ENCODE measurements at regions not wholly inside any gene's neighbourhood (a gene's known extent, or its start where the extent isn't known, plus 50 kb on each side); places are given as distances from the start of the nearest gene placed in this dataset.

GRCh38 chr7:25646726-25647413 is 418.6 kb upstream of the NPVF start:
- intact Hi-C loops (cut with DNase I) = no loop called here

DNA sequence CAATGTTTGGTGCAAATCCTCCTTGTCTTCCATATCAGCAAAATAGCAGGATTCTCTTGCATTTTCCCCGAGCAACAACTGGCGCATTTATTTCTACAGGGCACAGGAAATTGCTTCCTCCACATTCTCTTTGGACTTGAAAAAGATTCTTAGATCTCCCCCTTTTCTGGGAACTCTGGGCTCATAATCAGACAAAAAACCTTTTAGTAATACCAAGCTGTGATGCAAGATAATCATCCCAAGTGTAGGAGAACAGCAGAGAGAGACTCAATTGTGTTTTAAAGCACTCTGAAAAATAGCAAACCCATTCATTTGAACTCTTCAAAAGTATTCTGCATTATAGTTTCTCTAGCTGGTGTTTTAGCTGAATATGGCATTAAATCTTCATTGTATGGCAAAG is 419.6 kb upstream of the NPVF start:
- TF ChIP-seq POLR2A (IDR thresholded peaks at IDR 0.05) (no peak), CTCF (IDR thresholded peaks at IDR 0.05) (no peak)
- no peak overlapping the region for H3K4me3 ChIP-seq (replicated peaks in 1 of 3)
- 44 to 48% methylated on average over 2 of the region's 2 CpGs for WGBS, 2 donors
- no peaks in the 10 kb centered on the region for H3K27me3 ChIP-seq
- H3K27ac ChIP-seq = no peak overlapping the region
- intact Hi-C loops (cut with DNase I) = no loop called here
- no peaks in the 10 kb centered on the region for H3K36me3 ChIP-seq
- H3K9me3 ChIP-seq = no peaks in the 10 kb centered on the region
- DNase-seq = no peak
- no peaks in the 10 kb centered on the region for H3K4me1 ChIP-seq

More at GRCh38 chr7:25646726-25647413, 418.6 kb upstream of the NPVF start:
- Histone ChIP-seq H3K36me3 (no peaks in the 10 kb centered on the region), H3K4me1 (no peaks in the 10 kb centered on the region), H3K27me3 (no peaks in the 10 kb centered on the region), H3K9me3 (no peaks in the 10 kb centered on the region), H3K27ac (no peak overlapping the region), H3K4me3 (replicated peaks in 1 of 3) (no peak overlapping the region)
- DNase-seq = no peak
- WGBS, 2 donors = 90 to 93% methylated on average over 6 of the region's 6 CpGs
- TF ChIP-seq POLR2A (IDR thresholded peaks at IDR 0.05) (no peak), CTCF (IDR thresholded peaks at IDR 0.05) (no peak)

DNA sequence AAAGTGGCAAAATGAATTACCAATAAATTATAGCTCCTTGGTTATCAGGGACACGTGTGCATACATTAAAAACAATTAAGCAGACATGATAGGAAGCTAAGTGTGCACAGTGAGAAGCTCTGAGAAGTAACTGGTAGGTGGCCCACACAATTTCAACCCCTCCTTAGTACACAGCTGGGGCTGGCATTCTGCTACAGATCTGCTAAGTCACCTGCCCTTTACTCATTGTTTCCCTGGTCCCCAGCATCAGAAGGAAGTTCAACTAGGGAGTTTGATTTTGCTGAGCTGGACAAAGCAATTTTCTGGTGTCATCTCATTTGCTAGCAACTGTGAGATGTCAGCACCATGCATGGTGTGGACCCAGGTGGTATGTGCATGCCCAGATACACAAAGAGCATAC is 424.1 kb upstream of the NPVF start:
- Histone ChIP-seq H3K4me1 (peaks cover 7 to 8% of the 10 kb centered on the region in 2 donors), H3K27ac (no peak overlapping the region), H3K4me3 (replicated peaks in 1 of 3) (no peak overlapping the region), H3K36me3 (no peaks in the 10 kb centered on the region), H3K9me3 (no peaks in the 10 kb centered on the region), H3K27me3 (no peaks in the 10 kb centered on the region)
- intact Hi-C loops (cut with DNase I) = no loop called here
- DNase-seq = no peak
- TF ChIP-seq POLR2A (IDR thresholded peaks at IDR 0.05) (no peak), CTCF (IDR thresholded peaks at IDR 0.05) (no peak)
- 79 to 88% methylated on average over 1 of the region's 1 CpG for WGBS, 2 donors

DNA sequence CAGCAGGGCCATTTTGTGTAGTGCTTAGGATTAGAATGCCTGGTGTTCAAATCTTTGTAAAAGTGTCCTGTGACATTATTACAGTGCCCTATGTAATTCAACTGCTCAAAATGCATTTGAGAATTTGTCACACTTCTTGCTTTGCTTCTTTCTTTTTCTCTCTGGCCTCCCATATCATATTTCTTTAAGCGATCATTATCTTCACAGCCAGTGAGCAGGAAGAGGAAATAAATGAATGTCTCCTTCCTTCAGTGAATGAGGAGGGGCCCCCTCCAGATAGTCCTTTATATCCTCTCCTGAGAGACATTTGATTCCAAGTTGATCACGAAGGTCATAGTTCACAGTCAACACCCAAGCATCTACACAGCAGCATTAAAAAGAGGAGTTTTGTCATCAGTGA is 425.1 kb upstream of the NPVF start:
- Histone ChIP-seq H3K9me3 (no peaks in the 10 kb centered on the region), H3K4me1 (peaks cover 7 to 9% of the 10 kb centered on the region in 2 donors), H3K36me3 (no peaks in the 10 kb centered on the region), H3K4me3 (replicated peaks in 1 of 3) (no peak overlapping the region), H3K27me3 (no peaks in the 10 kb centered on the region), H3K27ac (no peak overlapping the region)
- intact Hi-C loops (cut with DNase I) = no loop called here
- DNase-seq = no peak
- TF ChIP-seq POLR2A (IDR thresholded peaks at IDR 0.05) (no peak), CTCF (IDR thresholded peaks at IDR 0.05) (no peak)
- 68 to 70% methylated on average over 2 of the region's 2 CpGs for WGBS, 2 donors

- no peak for DNase-seq
- TF ChIP-seq POLR2A (IDR thresholded peaks at IDR 0.05) (no peak), CTCF (IDR thresholded peaks at IDR 0.05) (no peak)
- Histone ChIP-seq H3K4me3 (replicated peaks in 1 of 3) (no peak overlapping the region), H3K4me1 (peaks cover 26 to 28% of the 10 kb centered on the region in 2 donors), H3K27ac (no peak overlapping the region), H3K9me3 (no peaks in the 10 kb centered on the region), H3K36me3 (no peaks in the 10 kb centered on the region), H3K27me3 (no peaks in the 10 kb centered on the region)
- intact Hi-C loops (cut with DNase I) = no loop called here
- 76 to 87% methylated on average over 1 of the region's 1 CpG for WGBS, 2 donors
Measured at GRCh38 chr7:25656071-25656470, 427.8 kb upstream of the NPVF start.
